ENCODE measurements at regions not wholly inside any gene's neighbourhood (a gene's known extent, or its start where the extent isn't known, plus 50 kb on each side); places are given as distances from the start of the nearest gene placed in this dataset.

DNA sequence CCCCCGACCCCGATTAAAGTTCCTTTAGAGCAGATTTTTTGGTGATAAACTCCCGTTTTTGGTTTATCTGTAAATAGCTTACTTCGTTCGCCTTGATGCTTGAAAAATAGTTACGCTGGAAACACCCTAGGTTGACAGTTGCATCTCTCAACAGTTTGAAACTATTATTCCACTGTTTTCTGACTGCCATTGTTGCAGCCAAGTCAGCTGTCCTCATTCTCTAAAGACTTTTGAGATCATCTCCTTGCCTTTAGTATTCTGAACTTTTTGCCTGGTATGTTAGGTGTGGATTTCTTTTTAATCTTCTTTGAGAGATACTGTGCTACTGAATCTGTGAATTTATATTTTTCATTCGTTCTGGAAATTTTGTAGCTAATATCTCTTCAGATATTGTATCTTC lies 122.7 kb upstream of the NSMCE3 start:
- Histone ChIP-seq H3K4ac (replicated peaks; ENCODE audit: insufficient read length, low read depth, low read length) (no peak overlapping the region), H3K27ac (ENCODE audit: low read depth, low read length) (no peak overlapping the region), H4K91ac (replicated peaks; ENCODE audit: insufficient read length, low read length) (no peak overlapping the region), H4K8ac (ENCODE audit: extremely low read depth, insufficient read depth, low read length) (no peak overlapping the region), H4K20me1 (replicated peaks in 1 of 2; ENCODE audit: control insufficient read depth in 1 of 2, insufficient read depth in 2 of 2, low read length in 2 of 2) (no peaks in the 10 kb centered on the region), H3K4me2 (ENCODE audit: insufficient read depth in 1 of 2, low read depth in 2 of 2, low read length in 2 of 2) (no peak overlapping the region), H3K4me3 (ENCODE audit: extremely low read depth in 1 of 4, insufficient read depth in 2 of 4, low read depth in 3 of 4, low read length in 4 of 4) (no peak overlapping the region), H3K14ac (ENCODE audit: insufficient read length) (no peak overlapping the region), H3K79me1 (ENCODE audit: low read depth, low read length) (no peaks in the 10 kb centered on the region), H3K36me3 (ENCODE audit: control insufficient read depth in 2 of 4, insufficient read depth in 4 of 4, low read length in 3 of 4) (no peaks in the 10 kb centered on the region), H3K79me2 (ENCODE audit: control insufficient read depth in 1 of 2, insufficient read depth in 2 of 2, low read length in 2 of 2) (no peaks in the 10 kb centered on the region), H3K4me1 (replicated peaks in 1 of 4; ENCODE audit: control insufficient read depth in 3 of 4, insufficient read depth in 4 of 4, low read length in 3 of 4) (no peaks in the 10 kb centered on the region), H2AFZ (ENCODE audit: low read length) (no peak overlapping the region), H2BK5ac (ENCODE audit: low read depth, low read length) (no peak overlapping the region), H3K23ac (ENCODE audit: insufficient read length) (no peak overlapping the region), H2BK15ac (ENCODE audit: low read length) (no peak overlapping the region), H3K9me3 (ENCODE audit: insufficient read depth in 2 of 2, low read depth in 1 of 2, low read length in 1 of 2) (no peaks in the 10 kb centered on the region), H3K9ac (replicated peaks in 1 of 4; ENCODE audit: extremely low read depth in 1 of 4, low read depth in 3 of 4, low read length in 3 of 4) (no peak overlapping the region), H4K5ac (ENCODE audit: insufficient read length, low read depth, low read length) (no peak overlapping the region), H3K27me3 (replicated peaks in 1 of 4; ENCODE audit: control insufficient read depth in 3 of 4, extremely low read depth in 1 of 4, insufficient read depth in 3 of 4, low read length in 3 of 4) (no peaks in the 10 kb centered on the region), H2BK120ac (replicated peaks; ENCODE audit: low read depth, low read length) (no peak overlapping the region), H3K56ac (replicated peaks; ENCODE audit: insufficient read length, low read depth, low read length) (no peak overlapping the region), H3K18ac (ENCODE audit: extremely low read depth, low read length) (no peak overlapping the region), H2BK20ac (ENCODE audit: low read length) (no peak overlapping the region), H2AK5ac (ENCODE audit: low read depth, low read length) (no peak overlapping the region), H3K23me2 (ENCODE audit: low read depth, low read length) (no peaks in the 10 kb centered on the region), H2BK12ac (ENCODE audit: low read depth, low read length) (no peak overlapping the region)
- no peak for DNase-seq (ENCODE audit: low read depth in 1 of 2, low spot score in 2 of 2)
- WGBS, 2 experiments (ENCODE audit: extremely low coverage in 1 of 2, insufficient coverage in 1 of 2, insufficient read length in 1 of 2, insufficient replicate concordance in 2 of 2, low coverage in 1 of 2, low lambda C conversion rate in 2 of 2, missing lambda C conversion rate in 1 of 2), result 91% methylated on average over 7 of the region's 7 CpGs; no CpG with 5 or more reads in 1 of the 2 experiments
- FAIRE-seq, result no peak
- ChIA-PET POLR2A (ENCODE audit: partially characterized antibody) (no interaction called here), CTCF (ENCODE audit: partially characterized antibody) (interaction anchor here (1.3 kb wide), 2 partner anchors 11 to 17 kb away, joined by 3 to 4 read pairs; no protein-coding TSS in a partner anchor)
- TF ChIP-seq SAP30 (IDR thresholded peaks at IDR 0.05; ENCODE audit: insufficient read depth, insufficient replicate concordance, low read length), result no peak
- no peak for TF ChIP-seq SP1 (IDR thresholded peaks at IDR 0.05; ENCODE audit: low read depth, low read length)
- TF ChIP-seq, protein P1, sequence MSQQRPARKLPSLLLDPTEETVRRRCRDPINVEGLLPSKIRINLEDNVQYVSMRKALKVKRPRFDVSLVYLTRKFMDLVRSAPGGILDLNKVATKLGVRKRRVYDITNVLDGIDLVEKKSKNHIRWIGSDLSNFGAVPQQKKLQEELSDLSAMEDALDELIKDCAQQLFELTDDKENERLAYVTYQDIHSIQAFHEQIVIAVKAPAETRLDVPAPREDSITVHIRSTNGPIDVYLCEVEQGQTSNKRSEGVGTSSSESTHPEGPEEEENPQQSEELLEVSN (IDR thresholded peaks at IDR 0.05), result no peak
- no peak for TF ChIP-seq FOSL1 (IDR thresholded peaks at IDR 0.05; ENCODE audit: insufficient read depth, low read depth, low read length)
- TF ChIP-seq RAD21 (IDR thresholded peaks at IDR 0.05 in 1 of 2, conservative IDR thresholded peaks at IDR 0.05 in 1 of 2; ENCODE audit: low read depth in 2 of 2, low read length in 2 of 2), result no peak
- TF ChIP-seq BCL11A (IDR thresholded peaks at IDR 0.05; ENCODE audit: low read depth in 2 of 2, low read length in 2 of 2), result no peak
- no peak for TF ChIP-seq CREB1 (IDR thresholded peaks at IDR 0.05)
- TF ChIP-seq TCF12 (IDR thresholded peaks at IDR 0.05; ENCODE audit: low read depth, low read length), result no peak
- TF ChIP-seq, protein P2, sequence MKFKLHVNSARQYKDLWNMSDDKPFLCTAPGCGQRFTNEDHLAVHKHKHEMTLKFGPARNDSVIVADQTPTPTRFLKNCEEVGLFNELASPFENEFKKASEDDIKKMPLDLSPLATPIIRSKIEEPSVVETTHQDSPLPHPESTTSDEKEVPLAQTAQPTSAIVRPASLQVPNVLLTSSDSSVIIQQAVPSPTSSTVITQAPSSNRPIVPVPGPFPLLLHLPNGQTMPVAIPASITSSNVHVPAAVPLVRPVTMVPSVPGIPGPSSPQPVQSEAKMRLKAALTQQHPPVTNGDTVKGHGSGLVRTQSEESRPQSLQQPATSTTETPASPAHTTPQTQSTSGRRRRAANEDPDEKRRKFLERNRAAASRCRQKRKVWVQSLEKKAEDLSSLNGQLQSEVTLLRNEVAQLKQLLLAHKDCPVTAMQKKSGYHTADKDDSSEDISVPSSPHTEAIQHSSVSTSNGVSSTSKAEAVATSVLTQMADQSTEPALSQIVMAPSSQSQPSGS (IDR thresholded peaks at IDR 0.05; ENCODE audit: low read length), result no peak
- no peak for TF ChIP-seq CHD1 (IDR thresholded peaks at IDR 0.05; ENCODE audit: low read depth, low read length)
- no peak for TF ChIP-seq KDM5A (IDR thresholded peaks at IDR 0.05; ENCODE audit: low read length)
- TF ChIP-seq ASH2L (IDR thresholded peaks at IDR 0.05; ENCODE audit: low read length), result no peak
- TF ChIP-seq EGR1 (IDR thresholded peaks at IDR 0.05; ENCODE audit: borderline replicate concordance, low read depth, low read length), result no peak

All from H1 (cell line).